22Rv1 (cell line): ENCODE measurements at regions not wholly inside any gene's neighbourhood (a gene's known extent, or its start where the extent isn't known, plus 50 kb on each side); places are given as distances from the start of the nearest gene placed in this dataset.

Source experiments
- CTCF ChIP-seq: fragments of 450-650 bp; IDR thresholded peaks from 2 replicates; pipeline ENCODE4 v1.5.1; 2017; ENCODE audit warnings: mild to moderate bottlenecking
- ZFX ChIP-seq: fragments of 450-650 bp; IDR thresholded peaks from 2 replicates; pipeline ENCODE4 v1.6.1; 2017; ENCODE audit warnings: antibody characterized with exemption, borderline replicate concordance

DNA sequence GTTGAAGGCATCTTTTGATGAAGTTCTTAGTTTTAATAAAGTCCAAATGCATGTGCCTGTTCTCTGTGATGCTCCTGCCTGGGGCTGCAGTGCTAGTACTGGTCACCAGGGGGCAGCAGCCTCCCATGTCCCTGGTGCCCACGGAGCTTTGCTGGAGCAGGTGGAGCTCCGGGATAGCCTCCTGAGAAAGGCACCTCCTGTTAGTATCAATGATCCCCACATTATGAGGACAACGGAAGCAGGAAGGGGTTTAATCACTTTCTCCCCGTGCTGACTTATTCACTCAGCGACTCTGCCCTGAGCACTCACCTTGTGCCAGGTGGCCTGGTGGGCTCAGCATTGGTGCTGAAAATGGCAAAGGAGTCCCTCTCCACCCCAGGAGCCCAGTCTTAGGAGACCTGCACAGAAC lies 123.0 kb upstream of the PZP start:
- TF ChIP-seq CTCF (peak; percentile 100), ZFX (no peak)
